Dermis microvascular lymphatic vessel endothelial cell (primary cell): ENCODE measurements at regions not wholly inside any gene's neighbourhood (a gene's known extent, or its start where the extent isn't known, plus 50 kb on each side); places are given as distances from the start of the nearest gene placed in this dataset.
"Not testable (repeated sequence)": the region's sequence is repeated elsewhere in the genome, so short reads cannot be mapped to it uniquely, and the experiment has no call there.

Experiments
- DNase-seq, 2 donors: peaks; one replicate each; pipeline versions ENCODE4 v3.0.0 to v3.0.0-alpha.2; 2010; ENCODE audit warnings: low read depth in 2 of 2

- no peak for DNase-seq
Observed at GRCh38 chrY:14351590-14351989, 172.7 kb upstream of the NLGN4Y start.

- DNase-seq = no peak
Observed at GRCh38 chrY:14356154-14356553, 168.2 kb upstream of the NLGN4Y start.

- no peak for DNase-seq
Observed at GRCh38 chrY:14360748-14361500, 163.4 kb upstream of the NLGN4Y start.

GRCh38 chrY:14373608-14374007, 150.7 kb upstream of the NLGN4Y start:
- DNase-seq = no peak

GRCh38 chrY:14378217-14378616, 146.1 kb upstream of the NLGN4Y start:
- DNase-seq = no peak

GRCh38 chrY:14410549-14411030, 113.7 kb upstream of the NLGN4Y start:
- not testable (repeated sequence) for DNase-seq

- no peak for DNase-seq
Observed at GRCh38 chrY:14411334-14411733, 113.0 kb upstream of the NLGN4Y start.

GRCh38 chrY:14436546-14436945, 87.8 kb upstream of the NLGN4Y start:
- no peak for DNase-seq

- no peak for DNase-seq
Observed at GRCh38 chrY:14437626-14438025, 86.7 kb upstream of the NLGN4Y start.

GRCh38 chrY:14438395-14438794, 85.9 kb upstream of the NLGN4Y start:
- no peak for DNase-seq

- DNase-seq = no peak
Observed at GRCh38 chrY:14444550-14444949, 79.8 kb upstream of the NLGN4Y start.

GRCh38 chrY:14468151-14468683, 56.1 kb upstream of the NLGN4Y start:
- DNase-seq = no peak

- DNase-seq = no peak
Observed at GRCh38 chrY:14472421-14472820, 51.9 kb upstream of the NLGN4Y start.

- no peak for DNase-seq
Observed at GRCh38 chrY:14473320-14473719, 51.0 kb upstream of the NLGN4Y start.
